ENCODE measurements at regions not wholly inside any gene's neighbourhood (a gene's known extent, or its start where the extent isn't known, plus 50 kb on each side); places are given as distances from the start of the nearest gene placed in this dataset.

- CTCF ChIA-PET, result interaction anchor here (0.8 kb wide), 1 partner anchor 19 kb away, joined by 4 read pairs; no protein-coding TSS in a partner anchor
- DNase-seq, result no peak
- Mint-ChIP-seq H3K4me1 (ENCODE audit: low read depth, unreplicated experiment) (no peaks in the 10 kb centered on the region), H3K27ac (ENCODE audit: unreplicated experiment) (no peak overlapping the region), H3K27me3 (ENCODE audit: unreplicated experiment) (no peaks in the 10 kb centered on the region), H3K36me3 (ENCODE audit: insufficient read depth, unreplicated experiment) (no peaks in the 10 kb centered on the region), H3K4me3 (ENCODE audit: low read depth, unreplicated experiment) (no peak overlapping the region), H3K9me3 (ENCODE audit: low read depth, unreplicated experiment) (no peaks in the 10 kb centered on the region)
- no TSS peak for BruUV-seq (replicated peaks)
- TF ChIP-seq, protein P1, sequence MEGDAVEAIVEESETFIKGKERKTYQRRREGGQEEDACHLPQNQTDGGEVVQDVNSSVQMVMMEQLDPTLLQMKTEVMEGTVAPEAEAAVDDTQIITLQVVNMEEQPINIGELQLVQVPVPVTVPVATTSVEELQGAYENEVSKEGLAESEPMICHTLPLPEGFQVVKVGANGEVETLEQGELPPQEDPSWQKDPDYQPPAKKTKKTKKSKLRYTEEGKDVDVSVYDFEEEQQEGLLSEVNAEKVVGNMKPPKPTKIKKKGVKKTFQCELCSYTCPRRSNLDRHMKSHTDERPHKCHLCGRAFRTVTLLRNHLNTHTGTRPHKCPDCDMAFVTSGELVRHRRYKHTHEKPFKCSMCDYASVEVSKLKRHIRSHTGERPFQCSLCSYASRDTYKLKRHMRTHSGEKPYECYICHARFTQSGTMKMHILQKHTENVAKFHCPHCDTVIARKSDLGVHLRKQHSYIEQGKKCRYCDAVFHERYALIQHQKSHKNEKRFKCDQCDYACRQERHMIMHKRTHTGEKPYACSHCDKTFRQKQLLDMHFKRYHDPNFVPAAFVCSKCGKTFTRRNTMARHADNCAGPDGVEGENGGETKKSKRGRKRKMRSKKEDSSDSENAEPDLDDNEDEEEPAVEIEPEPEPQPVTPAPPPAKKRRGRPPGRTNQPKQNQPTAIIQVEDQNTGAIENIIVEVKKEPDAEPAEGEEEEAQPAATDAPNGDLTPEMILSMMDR (IDR thresholded peaks at IDR 0.05; ENCODE audit: unreplicated experiment), result no peak
- intact Hi-C loops (cut with micrococcal nuclease; ENCODE audit: unreplicated experiment), result no loop called here
Observed at GRCh38 chr2:75325594-75325993, 126.3 kb upstream of the TACR1 start.

DNA sequence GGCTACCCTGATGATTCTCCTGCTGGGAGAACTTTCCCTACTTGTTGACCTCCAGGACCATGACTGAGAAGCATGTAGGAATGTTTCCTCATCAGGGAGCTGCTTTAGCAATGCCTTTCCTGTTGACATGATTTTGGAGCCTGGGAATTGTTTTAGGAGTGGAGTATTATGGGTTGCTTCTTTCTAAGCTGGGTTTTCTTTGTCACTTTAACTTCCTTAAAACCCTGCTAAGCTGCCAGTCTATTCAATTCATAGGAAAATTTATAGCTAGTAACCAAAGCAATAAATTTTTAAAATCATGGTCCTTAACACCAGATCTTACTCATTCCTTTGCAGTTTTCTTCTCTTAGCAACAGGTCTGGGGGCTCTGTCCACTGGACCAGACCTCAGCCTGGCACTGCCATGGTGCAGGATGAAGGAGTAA, 125.6 kb upstream of the TACR1 start:
- Mint-ChIP-seq H3K36me3 (ENCODE audit: insufficient read depth, unreplicated experiment) (no peaks in the 10 kb centered on the region), H3K27ac (ENCODE audit: unreplicated experiment) (no peak overlapping the region), H3K4me3 (ENCODE audit: low read depth, unreplicated experiment) (no peak overlapping the region), H3K9me3 (ENCODE audit: low read depth, unreplicated experiment) (no peaks in the 10 kb centered on the region), H3K4me1 (ENCODE audit: low read depth, unreplicated experiment) (no peaks in the 10 kb centered on the region), H3K27me3 (ENCODE audit: unreplicated experiment) (no peaks in the 10 kb centered on the region)
- TF ChIP-seq, protein P1 (IDR thresholded peaks at IDR 0.05; ENCODE audit: unreplicated experiment), result no peak
- no TSS peak for BruUV-seq (replicated peaks)
- CTCF ChIA-PET, result no interaction called here
- no peak for DNase-seq
- intact Hi-C loops (cut with micrococcal nuclease; ENCODE audit: unreplicated experiment), result no loop called here

DNA sequence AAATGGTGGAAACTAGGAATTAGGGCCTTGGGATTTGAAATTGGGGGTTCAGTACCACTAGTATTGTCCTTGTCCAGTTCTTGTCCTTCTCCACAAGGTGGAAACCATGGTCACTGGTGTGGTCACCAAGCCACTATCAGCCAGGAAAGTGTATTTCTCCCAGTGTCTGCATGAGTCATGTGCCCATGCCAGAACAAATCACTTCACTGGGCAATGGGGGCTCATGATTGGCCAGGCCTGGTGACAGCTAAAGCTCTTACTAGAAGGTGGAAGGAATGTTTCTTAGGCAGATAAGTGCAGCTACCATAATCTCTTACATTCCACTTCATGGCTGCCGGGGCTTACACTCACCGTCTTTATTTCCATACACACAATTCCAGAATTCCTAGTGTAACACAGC, 124.8 kb upstream of the TACR1 start:
- DNase-seq, result no peak
- H3K9me3 Mint-ChIP-seq (ENCODE audit: low read depth, unreplicated experiment), result no peaks in the 10 kb centered on the region
- H3K27me3 Mint-ChIP-seq (ENCODE audit: unreplicated experiment), result no peaks in the 10 kb centered on the region
- intact Hi-C loops (cut with micrococcal nuclease; ENCODE audit: unreplicated experiment), result no loop called here
- H3K36me3 Mint-ChIP-seq (ENCODE audit: insufficient read depth, unreplicated experiment), result no peaks in the 10 kb centered on the region
- no peak overlapping the region for H3K4me3 Mint-ChIP-seq (ENCODE audit: low read depth, unreplicated experiment)
- H3K4me1 Mint-ChIP-seq (ENCODE audit: low read depth, unreplicated experiment), result no peaks in the 10 kb centered on the region
- BruUV-seq (replicated peaks), result no TSS peak
- CTCF ChIA-PET, result no interaction called here
- H3K27ac Mint-ChIP-seq (ENCODE audit: unreplicated experiment), result no peak overlapping the region
- TF ChIP-seq, protein P1 (IDR thresholded peaks at IDR 0.05; ENCODE audit: unreplicated experiment), result no peak

DNA sequence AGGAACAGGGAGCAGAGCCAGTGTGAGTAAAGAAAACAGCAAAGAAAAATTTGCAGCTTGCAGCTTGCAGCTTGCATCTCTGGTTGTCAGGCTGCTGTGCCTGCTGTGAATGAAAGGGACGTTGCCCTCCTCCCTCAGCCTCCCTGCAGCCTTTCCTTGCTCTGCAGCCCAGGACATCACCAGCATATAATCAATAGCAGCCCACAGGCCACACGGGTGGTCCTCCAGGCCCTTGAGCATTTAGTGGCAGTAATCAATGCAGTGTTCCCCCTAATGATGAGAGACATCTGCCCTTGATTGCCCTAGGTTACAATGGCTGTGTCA, 122.2 kb upstream of the TACR1 start:
- CTCF ChIA-PET, result no interaction called here
- H3K4me3 Mint-ChIP-seq (ENCODE audit: low read depth, unreplicated experiment), result no peak overlapping the region
- no peaks in the 10 kb centered on the region for H3K36me3 Mint-ChIP-seq (ENCODE audit: insufficient read depth, unreplicated experiment)
- TF ChIP-seq, protein P1 (IDR thresholded peaks at IDR 0.05; ENCODE audit: unreplicated experiment), result no peak
- no peaks in the 10 kb centered on the region for H3K9me3 Mint-ChIP-seq (ENCODE audit: low read depth, unreplicated experiment)
- H3K27me3 Mint-ChIP-seq (ENCODE audit: unreplicated experiment), result no peaks in the 10 kb centered on the region
- no peaks in the 10 kb centered on the region for H3K4me1 Mint-ChIP-seq (ENCODE audit: low read depth, unreplicated experiment)
- intact Hi-C loops (cut with micrococcal nuclease; ENCODE audit: unreplicated experiment), result no loop called here
- no TSS peak for BruUV-seq (replicated peaks)
- H3K27ac Mint-ChIP-seq (ENCODE audit: unreplicated experiment), result no peak overlapping the region
- DNase-seq, result no peak

Data from Calu3 (cell line).